NCI-H345 (cell line): ENCODE measurements at regions not wholly inside any gene's neighbourhood (a gene's known extent, or its start where the extent isn't known, plus 50 kb on each side); places are given as distances from the start of the nearest gene placed in this dataset.
"Not testable (repeated sequence)": the region's sequence is repeated elsewhere in the genome, so short reads cannot be mapped to it uniquely, and the experiment has no call there.

Experiments
- DNase-seq: peaks from one replicate; lab custom pipeline; 2025; lab: John Stamatoyannopoulos, UW

GRCh38 chr10:28135258-28135657 is 136.4 kb upstream of the ODAD2 start:
- no peak for DNase-seq

- DNase-seq = no peak
These were observed 131.4 kb upstream of the ODAD2 start for GRCh38 chr10:28130267-28130666.

- no peak for DNase-seq
These were observed 129.0 kb upstream of the ODAD2 start for GRCh38 chr10:28127881-28128280.

GRCh38 chr10:28125701-28126100 is 126.8 kb upstream of the ODAD2 start:
- DNase-seq = no peak

- DNase-seq = no peak
These were observed 121.9 kb upstream of the ODAD2 start for GRCh38 chr10:28120795-28121194.

- DNase-seq = no peak
These were observed 121.3 kb upstream of the ODAD2 start for GRCh38 chr10:28120043-28120749.

- DNase-seq = no peak
These were observed 120.2 kb upstream of the ODAD2 start for GRCh38 chr10:28118985-28119628.

- no peak for DNase-seq
These were observed 114.3 kb upstream of the ODAD2 start for GRCh38 chr10:28113202-28113601.

GRCh38 chr10:28111712-28112111 is 112.8 kb upstream of the ODAD2 start:
- DNase-seq = no peak

- DNase-seq = no peak
These were observed 106.7 kb upstream of the ODAD2 start for GRCh38 chr10:28105561-28105960.

- no peak for DNase-seq
These were observed 98.8 kb upstream of the ODAD2 start for GRCh38 chr10:28097633-28098032.

- DNase-seq = no peak
These were observed 97.0 kb upstream of the ODAD2 start for GRCh38 chr10:28095791-28096378.

- no peak for DNase-seq
These were observed 95.2 kb upstream of the ODAD2 start for GRCh38 chr10:28094121-28094520.

GRCh38 chr10:28091913-28092312 is 93.0 kb upstream of the ODAD2 start:
- DNase-seq = no peak

- no peak for DNase-seq
These were observed 91.6 kb upstream of the ODAD2 start for GRCh38 chr10:28090506-28090905.

- no peak for DNase-seq
These were observed 90.6 kb upstream of the ODAD2 start for GRCh38 chr10:28089467-28089866.

- no peak for DNase-seq
These were observed 88.9 kb upstream of the ODAD2 start for GRCh38 chr10:28087661-28088351.

- DNase-seq = not testable (repeated sequence)
These were observed 86.9 kb upstream of the ODAD2 start for GRCh38 chr10:28085760-28086159.

- no peak for DNase-seq
These were observed 84.0 kb upstream of the ODAD2 start for GRCh38 chr10:28082885-28083284.

GRCh38 chr10:28082316-28082715 is 83.4 kb upstream of the ODAD2 start:
- DNase-seq = no peak

- DNase-seq = no peak
These were observed 79.0 kb upstream of the ODAD2 start for GRCh38 chr10:28077889-28078288.

- no peak for DNase-seq
These were observed 76.5 kb upstream of the ODAD2 start for GRCh38 chr10:28075424-28075823.

GRCh38 chr10:28072573-28072972 is 73.7 kb upstream of the ODAD2 start:
- no peak for DNase-seq
